ENCODE measurements at regions not wholly inside any gene's neighbourhood (a gene's known extent, or its start where the extent isn't known, plus 50 kb on each side); places are given as distances from the start of the nearest gene placed in this dataset.
"Not testable (repeated sequence)": the region's sequence is repeated elsewhere in the genome, so short reads cannot be mapped to it uniquely, and the experiment has no call there.

DNA sequence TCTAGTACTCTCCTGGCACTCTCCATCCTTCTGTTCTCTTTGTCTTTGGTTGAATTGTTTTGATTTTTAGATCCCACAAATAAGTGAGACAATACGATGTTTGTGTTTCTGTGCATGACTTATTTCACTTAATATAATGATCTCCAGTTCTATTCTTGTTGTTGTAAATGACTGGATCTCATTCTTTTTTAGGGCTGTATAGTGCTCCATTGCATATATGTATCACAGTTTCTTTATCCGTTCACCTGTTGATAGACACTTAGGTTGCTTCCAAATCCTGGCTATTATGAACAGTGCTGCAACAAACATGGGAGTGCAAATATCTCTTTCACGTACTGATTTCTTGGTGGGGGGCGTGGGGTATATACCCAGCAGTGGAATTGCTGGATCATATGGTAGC lies 245.0 kb downstream of the ADCYAP1 start:
- TF ChIP-seq, protein P1, sequence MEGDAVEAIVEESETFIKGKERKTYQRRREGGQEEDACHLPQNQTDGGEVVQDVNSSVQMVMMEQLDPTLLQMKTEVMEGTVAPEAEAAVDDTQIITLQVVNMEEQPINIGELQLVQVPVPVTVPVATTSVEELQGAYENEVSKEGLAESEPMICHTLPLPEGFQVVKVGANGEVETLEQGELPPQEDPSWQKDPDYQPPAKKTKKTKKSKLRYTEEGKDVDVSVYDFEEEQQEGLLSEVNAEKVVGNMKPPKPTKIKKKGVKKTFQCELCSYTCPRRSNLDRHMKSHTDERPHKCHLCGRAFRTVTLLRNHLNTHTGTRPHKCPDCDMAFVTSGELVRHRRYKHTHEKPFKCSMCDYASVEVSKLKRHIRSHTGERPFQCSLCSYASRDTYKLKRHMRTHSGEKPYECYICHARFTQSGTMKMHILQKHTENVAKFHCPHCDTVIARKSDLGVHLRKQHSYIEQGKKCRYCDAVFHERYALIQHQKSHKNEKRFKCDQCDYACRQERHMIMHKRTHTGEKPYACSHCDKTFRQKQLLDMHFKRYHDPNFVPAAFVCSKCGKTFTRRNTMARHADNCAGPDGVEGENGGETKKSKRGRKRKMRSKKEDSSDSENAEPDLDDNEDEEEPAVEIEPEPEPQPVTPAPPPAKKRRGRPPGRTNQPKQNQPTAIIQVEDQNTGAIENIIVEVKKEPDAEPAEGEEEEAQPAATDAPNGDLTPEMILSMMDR (IDR thresholded peaks at IDR 0.05; ENCODE audit: insufficient read depth in 1 of 2, low read depth in 1 of 2, low read length in 1 of 2, severe bottlenecking in 1 of 2, unreplicated experiment in 1 of 2): no peak

GRCh38 chr18:1150344-1150743 lies 245.7 kb downstream of the ADCYAP1 start:
- Histone ChIP-seq H3K27me3 (replicated peaks; ENCODE audit: control insufficient read depth, insufficient read depth, low read length) (no peaks in the 10 kb centered on the region), H3K9me3 (no peaks in the 10 kb centered on the region), H3K4me3 (ENCODE audit: low read depth, low read length) (no peak overlapping the region), H3K4me1 (no peaks in the 10 kb centered on the region), H3K36me3 (ENCODE audit: control insufficient read depth, insufficient read depth, low read length) (no peaks in the 10 kb centered on the region)
- Mint-ChIP-seq H3K27ac (ENCODE audit: unreplicated experiment) (no peak overlapping the region), H3K4me3 (ENCODE audit: unreplicated experiment) (no peak overlapping the region), H3K4me1 (ENCODE audit: low read depth, unreplicated experiment) (no peaks in the 10 kb centered on the region), H3K27me3 (ENCODE audit: insufficient read depth, unreplicated experiment) (no peaks in the 10 kb centered on the region), H3K36me3 (ENCODE audit: insufficient read depth, unreplicated experiment) (no peaks in the 10 kb centered on the region), H3K9me3 (ENCODE audit: unreplicated experiment) (peaks cover 10% of the 10 kb centered on the region)
- no TSS peak for BruUV-seq (replicated peaks)
- TF ChIP-seq, protein P1 (IDR thresholded peaks at IDR 0.05; ENCODE audit: insufficient read depth in 1 of 2, low read depth in 1 of 2, low read length in 1 of 2, severe bottlenecking in 1 of 2, unreplicated experiment in 1 of 2): no peak
- intact Hi-C loops (cut with micrococcal nuclease; ENCODE audit: unreplicated experiment): no loop called here
- ChIA-PET CTCF (no interaction called here), POLR2A (no interaction called here)
- no peak for DNase-seq

More for the DNA sequence above, 245.0 kb downstream of the ADCYAP1 start:
- no peak overlapping the region for H3K27ac Mint-ChIP-seq (ENCODE audit: unreplicated experiment)
- Histone ChIP-seq H3K36me3 (ENCODE audit: control insufficient read depth, insufficient read depth, low read length) (no peaks in the 10 kb centered on the region), H3K9me3 (no peaks in the 10 kb centered on the region; the same call in 1 of the 2 replicates), H3K27me3 (replicated peaks; ENCODE audit: control insufficient read depth, insufficient read depth, low read length) (no peaks in the 10 kb centered on the region), H3K4me1 (no peaks in the 10 kb centered on the region), H3K4me3 (ENCODE audit: low read depth, low read length) (no peak overlapping the region)
- H3K4me3 Mint-ChIP-seq (ENCODE audit: unreplicated experiment): no peak overlapping the region
- no peaks in the 10 kb centered on the region for H3K4me1 Mint-ChIP-seq (ENCODE audit: low read depth, unreplicated experiment)
- peaks cover 10% of the 10 kb centered on the region for H3K9me3 Mint-ChIP-seq (ENCODE audit: unreplicated experiment)
- intact Hi-C loops (cut with micrococcal nuclease; ENCODE audit: unreplicated experiment): no loop called here
- CTCF ChIA-PET: no interaction called here
- no peaks in the 10 kb centered on the region for H3K36me3 Mint-ChIP-seq (ENCODE audit: insufficient read depth, unreplicated experiment)
- no TSS peak for BruUV-seq (replicated peaks)
- POLR2A ChIA-PET: no interaction called here
- no peaks in the 10 kb centered on the region for H3K27me3 Mint-ChIP-seq (ENCODE audit: insufficient read depth, unreplicated experiment)
- DNase-seq: no peak

DNA sequence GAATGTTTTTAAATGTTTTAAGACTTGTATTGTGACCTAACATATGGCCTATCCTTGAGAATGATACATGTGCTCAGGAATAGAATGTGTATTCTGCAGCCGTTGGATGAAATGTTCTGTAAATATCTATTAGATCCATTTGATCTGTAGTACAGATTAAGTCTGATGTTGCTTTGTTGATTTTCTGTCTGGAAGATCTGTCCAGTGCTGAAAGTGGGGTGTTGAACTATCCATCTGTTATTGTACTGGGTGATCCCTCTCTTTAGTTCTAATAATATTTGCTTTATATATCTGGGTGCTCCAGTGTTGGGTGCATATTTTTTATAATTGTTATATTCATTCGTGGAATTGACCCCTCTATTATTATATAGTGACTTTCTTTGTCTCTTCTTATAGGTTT lies 248.3 kb downstream of the ADCYAP1 start:
- BruUV-seq (replicated peaks); H3K27me3 Mint-ChIP-seq (ENCODE audit: insufficient read depth, unreplicated experiment); DNase-seq; POLR2A ChIA-PET; H3K4me3 ChIP-seq (ENCODE audit: low read depth, low read length); H3K9me3 ChIP-seq; H3K27ac Mint-ChIP-seq (ENCODE audit: unreplicated experiment); H3K4me1 Mint-ChIP-seq (ENCODE audit: low read depth, unreplicated experiment); CTCF ChIA-PET; H3K36me3 ChIP-seq (ENCODE audit: control insufficient read depth, insufficient read depth, low read length); H3K4me1 ChIP-seq; H3K36me3 Mint-ChIP-seq (ENCODE audit: insufficient read depth, unreplicated experiment); H3K9me3 Mint-ChIP-seq (ENCODE audit: unreplicated experiment); H3K27me3 ChIP-seq (replicated peaks; ENCODE audit: control insufficient read depth, insufficient read depth, low read length); intact Hi-C loops (cut with micrococcal nuclease; ENCODE audit: unreplicated experiment); H3K4me3 Mint-ChIP-seq (ENCODE audit: unreplicated experiment): not testable (repeated sequence)

- Histone ChIP-seq H3K4me1 (no peaks in the 10 kb centered on the region), H3K4me3 (ENCODE audit: low read depth, low read length) (no peak overlapping the region), H3K27me3 (replicated peaks; ENCODE audit: control insufficient read depth, insufficient read depth, low read length) (no peaks in the 10 kb centered on the region), H3K9me3 (no peaks in the 10 kb centered on the region; the same call in 1 of the 2 replicates), H3K36me3 (ENCODE audit: control insufficient read depth, insufficient read depth, low read length) (no peaks in the 10 kb centered on the region)
- CTCF ChIA-PET: no interaction called here
- no TSS peak for BruUV-seq (replicated peaks)
- no peaks in the 10 kb centered on the region for H3K4me1 Mint-ChIP-seq (ENCODE audit: low read depth, unreplicated experiment)
- DNase-seq: no peak
- TF ChIP-seq, protein P1 (IDR thresholded peaks at IDR 0.05; ENCODE audit: insufficient read depth in 1 of 2, low read depth in 1 of 2, low read length in 1 of 2, severe bottlenecking in 1 of 2, unreplicated experiment in 1 of 2): no peak
- no peaks in the 10 kb centered on the region for H3K36me3 Mint-ChIP-seq (ENCODE audit: insufficient read depth, unreplicated experiment)
- no peak overlapping the region for H3K4me3 Mint-ChIP-seq (ENCODE audit: unreplicated experiment)
- H3K9me3 Mint-ChIP-seq (ENCODE audit: unreplicated experiment): peaks cover 17% of the 10 kb centered on the region
- POLR2A ChIA-PET: no interaction called here
- no peaks in the 10 kb centered on the region for H3K27me3 Mint-ChIP-seq (ENCODE audit: insufficient read depth, unreplicated experiment)
- intact Hi-C loops (cut with micrococcal nuclease; ENCODE audit: unreplicated experiment): no loop called here
- no peak overlapping the region for H3K27ac Mint-ChIP-seq (ENCODE audit: unreplicated experiment)
Measured at GRCh38 chr18:1173593-1173992, 268.9 kb downstream of the ADCYAP1 start.

Measured in Caco-2 (cell line).